PC-9 (cell line): ENCODE measurements at regions not wholly inside any gene's neighbourhood (a gene's known extent, or its start where the extent isn't known, plus 50 kb on each side); places are given as distances from the start of the nearest gene placed in this dataset.

ENCODE experiments used
- BruUV-seq: library from RNA; stranded (reverse); fragments of 400-500 nt; replicated peaks from 2 replicates; lab custom pipeline; 2021; lab: Mats Ljungman, UMichigan
- CTCF ChIA-PET: fragments of 300-600 bp; sonication (Branson Sonifier 250); formaldehyde crosslinking; loops from one replicate; lab custom pipeline; 2022; ENCODE audit warnings: antibody characterized with exemption; lab: Charles Lee
- POLR2A ChIA-PET: fragments of 300-600 bp; sonication (Branson Sonifier 250); formaldehyde crosslinking; loops from one replicate; lab custom pipeline; 2022; ENCODE audit warnings: antibody characterized with exemption; ENCODE audit not compliant: unreplicated experiment; lab: Charles Lee
- DNase-seq, 2 experiments: peaks; one replicate each; pipeline versions ENCODE4 v3.0.0 to v3.0.0-alpha.2; 2015 to 2022; ENCODE audit warnings: mixed read lengths in 1 of 2
- H2AFZ ChIP-seq: fragments of 200-600 bp; sonication (generic); 2 replicates; pipeline ENCODE4 v1.8.1; 2017; ENCODE audit warnings: antibody characterized with exemption
- H3F3A ChIP-seq: fragments of 200-600 bp; sonication (generic); 2 replicates; pipeline ENCODE4 v1.8.1; 2017; ENCODE audit warnings: antibody characterized with exemption, mild to moderate bottlenecking, low read depth; ENCODE audit not compliant: insufficient read depth
- H3K27ac ChIP-seq: fragments of 200-600 bp; sonication (generic); 2 replicates; pipeline ENCODE4 v1.6.1; 2016; ENCODE audit warnings: mixed run types
- H3K27me3 ChIP-seq: fragments of 200-600 bp; sonication (generic); 2 replicates; pipeline ENCODE4 v1.6.1; 2016; ENCODE audit warnings: low read depth, mixed run types; ENCODE audit not compliant: insufficient read depth
- H3K36me3 ChIP-seq: fragments of 200-600 bp; sonication (generic); 2 replicates; pipeline ENCODE4 v1.6.1; 2016; ENCODE audit warnings: low read depth, mixed run types
- H3K4me1 ChIP-seq: fragments of 200-600 bp; sonication (generic); replicated peaks from 2 replicates; pipeline ENCODE4 v1.6.1; 2016; ENCODE audit warnings: mixed run types; ENCODE audit not compliant: insufficient read depth
- H3K4me2 ChIP-seq: fragments of 200-600 bp; sonication (generic); 2 replicates; pipeline ENCODE4 v1.6.1; 2017; ENCODE audit warnings: mixed run types
- H3K4me3 ChIP-seq: fragments of 200-600 bp; sonication (generic); 2 replicates; pipeline ENCODE4 v1.6.1; 2016; ENCODE audit warnings: mixed run types
- H3K79me2 ChIP-seq: fragments of 200-600 bp; sonication (generic); 2 replicates; pipeline ENCODE4 v1.6.1; 2017; ENCODE audit warnings: low read depth, mixed run types
- H3K9me2 ChIP-seq: fragments of 200-600 bp; sonication (generic); 2 replicates; pipeline ENCODE4 v1.8.1; 2017; ENCODE audit warnings: mild to moderate bottlenecking; ENCODE audit not compliant: insufficient read depth
- H3K9me3 ChIP-seq: fragments of 200-600 bp; sonication (generic); 2 replicates; pipeline ENCODE4 v1.8.1; 2016; ENCODE audit warnings: low read depth; ENCODE audit not compliant: insufficient read depth
- H4K20me1 ChIP-seq: fragments of 200-600 bp; sonication (generic); 2 replicates; pipeline ENCODE4 v1.8.1; 2017; ENCODE audit not compliant: insufficient read depth
- EZH2 ChIP-seq: fragments of 200-600 bp; sonication (generic); IDR thresholded peaks from 2 replicates; pipeline ENCODE4 v1.8.0; 2017; ENCODE audit warnings: antibody characterized with exemption, low read depth
- intact Hi-C: fragments of 100-400 bp; cut with micrococcal nuclease; formaldehyde crosslinking; loops from one replicate; pipeline ENCODE4 v1.10.0; 2022; ENCODE audit not compliant: unreplicated experiment
- TF ChIP-seq, protein P1 (sequence below): fragments of 200-600 bp; sonication (generic); conservative IDR thresholded peaks from 2 replicates; pipeline ENCODE4 v1.6.1; 2017; ENCODE audit warnings: mixed run types, antibody characterized with exemption, mild to moderate bottlenecking, moderate library complexity

DNA sequence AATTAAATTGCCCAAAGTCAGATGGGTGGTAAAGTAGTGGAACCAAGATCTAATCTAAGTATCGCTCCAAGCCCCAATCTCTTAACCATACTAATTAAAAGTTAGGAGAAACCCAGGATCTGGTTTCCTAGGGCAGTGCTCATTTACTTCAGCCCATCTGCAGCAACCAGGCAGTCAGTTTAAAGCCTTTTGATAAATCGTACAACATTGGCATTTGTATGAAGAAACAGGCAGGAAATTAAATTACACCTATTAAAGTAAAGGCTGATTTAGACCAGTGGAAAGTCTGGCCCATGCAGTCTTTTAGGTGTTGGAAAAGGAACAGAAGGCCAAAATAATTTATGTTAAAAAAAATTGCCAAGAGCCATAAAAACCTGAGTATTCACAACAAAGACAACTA lies 594.4 kb upstream of the UBE2E2 start:
- ChIA-PET POLR2A (no interaction called here), CTCF (no interaction called here)
- no peaks in the 10 kb centered on the region for H3F3A ChIP-seq
- TF ChIP-seq, protein P1, sequence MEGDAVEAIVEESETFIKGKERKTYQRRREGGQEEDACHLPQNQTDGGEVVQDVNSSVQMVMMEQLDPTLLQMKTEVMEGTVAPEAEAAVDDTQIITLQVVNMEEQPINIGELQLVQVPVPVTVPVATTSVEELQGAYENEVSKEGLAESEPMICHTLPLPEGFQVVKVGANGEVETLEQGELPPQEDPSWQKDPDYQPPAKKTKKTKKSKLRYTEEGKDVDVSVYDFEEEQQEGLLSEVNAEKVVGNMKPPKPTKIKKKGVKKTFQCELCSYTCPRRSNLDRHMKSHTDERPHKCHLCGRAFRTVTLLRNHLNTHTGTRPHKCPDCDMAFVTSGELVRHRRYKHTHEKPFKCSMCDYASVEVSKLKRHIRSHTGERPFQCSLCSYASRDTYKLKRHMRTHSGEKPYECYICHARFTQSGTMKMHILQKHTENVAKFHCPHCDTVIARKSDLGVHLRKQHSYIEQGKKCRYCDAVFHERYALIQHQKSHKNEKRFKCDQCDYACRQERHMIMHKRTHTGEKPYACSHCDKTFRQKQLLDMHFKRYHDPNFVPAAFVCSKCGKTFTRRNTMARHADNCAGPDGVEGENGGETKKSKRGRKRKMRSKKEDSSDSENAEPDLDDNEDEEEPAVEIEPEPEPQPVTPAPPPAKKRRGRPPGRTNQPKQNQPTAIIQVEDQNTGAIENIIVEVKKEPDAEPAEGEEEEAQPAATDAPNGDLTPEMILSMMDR: no peak
- no peak for TF ChIP-seq EZH2
- intact Hi-C loops: no loop called here
- H4K20me1 ChIP-seq: no peaks in the 10 kb centered on the region
- no TSS peak for BruUV-seq
- H3K4me1 ChIP-seq: no peaks in the 10 kb centered on the region
- no peaks in the 10 kb centered on the region for H3K9me2 ChIP-seq
- H3K27me3 ChIP-seq: no peaks in the 10 kb centered on the region
- no peaks in the 10 kb centered on the region for H3K79me2 ChIP-seq
- H3K4me2 ChIP-seq: no peak overlapping the region
- no peaks in the 10 kb centered on the region for H3K36me3 ChIP-seq
- H3K4me3 ChIP-seq: no peak overlapping the region
- H3K9me3 ChIP-seq: no peaks in the 10 kb centered on the region
- H3K27ac ChIP-seq: no peak overlapping the region
- no peak for DNase-seq
- no peak overlapping the region for H2AFZ ChIP-seq

- no peak overlapping the region for H2AFZ ChIP-seq
- BruUV-seq: no TSS peak
- no peak for DNase-seq
- H3K9me3 ChIP-seq: no peaks in the 10 kb centered on the region
- H3F3A ChIP-seq: no peaks in the 10 kb centered on the region
- H3K4me2 ChIP-seq: no peak overlapping the region
- CTCF ChIA-PET: no interaction called here
- intact Hi-C loops: no loop called here
- H4K20me1 ChIP-seq: no peaks in the 10 kb centered on the region
- H3K9me2 ChIP-seq: no peaks in the 10 kb centered on the region
- TF ChIP-seq, protein P1: no peak
- no peak for TF ChIP-seq EZH2
- H3K4me1 ChIP-seq: no peaks in the 10 kb centered on the region
- no peaks in the 10 kb centered on the region for H3K79me2 ChIP-seq
- H3K27me3 ChIP-seq: no peaks in the 10 kb centered on the region
- POLR2A ChIA-PET: no interaction called here
- no peaks in the 10 kb centered on the region for H3K36me3 ChIP-seq
- no peak overlapping the region for H3K4me3 ChIP-seq
- no peak overlapping the region for H3K27ac ChIP-seq
Measured at GRCh38 chr3:22609139-22609538, 594.0 kb upstream of the UBE2E2 start.

GRCh38 chr3:22612927-22613326 lies 590.2 kb upstream of the UBE2E2 start:
- no TSS peak for BruUV-seq
- Histone ChIP-seq H3K4me1 (no peaks in the 10 kb centered on the region), H3K36me3 (no peaks in the 10 kb centered on the region), H2AFZ (no peak overlapping the region), H3K9me3 (no peaks in the 10 kb centered on the region), H3K27me3 (no peaks in the 10 kb centered on the region), H3K27ac (no peak overlapping the region), H3K79me2 (no peaks in the 10 kb centered on the region), H4K20me1 (no peaks in the 10 kb centered on the region), H3K9me2 (no peaks in the 10 kb centered on the region), H3K4me2 (no peak overlapping the region), H3F3A (no peaks in the 10 kb centered on the region), H3K4me3 (no peak overlapping the region)
- ChIA-PET POLR2A (no interaction called here), CTCF (no interaction called here)
- TF ChIP-seq, protein P1: no peak
- no peak for TF ChIP-seq EZH2
- no peak for DNase-seq
- intact Hi-C loops: no loop called here
